ENCODE measurements at regions not wholly inside any gene's neighbourhood (a gene's known extent, or its start where the extent isn't known, plus 50 kb on each side); places are given as distances from the start of the nearest gene placed in this dataset.
"Not testable (repeated sequence)": the region's sequence is repeated elsewhere in the genome, so short reads cannot be mapped to it uniquely, and the experiment has no call there.

GRCh38 chr14:45970621-45971020 lies 681.0 kb downstream of the RPL10L start:
- no peak for DNase-seq

- DNase-seq, result no peak
Observed at GRCh38 chr14:45968037-45968436, 683.5 kb downstream of the RPL10L start.

GRCh38 chr14:45949479-45949878 lies 696.5 kb upstream of the MIS18BP1 start:
- no peak for DNase-seq

GRCh38 chr14:45947830-45948229 lies 694.8 kb upstream of the MIS18BP1 start:
- no peak for DNase-seq

GRCh38 chr14:45946251-45946650 lies 693.2 kb upstream of the MIS18BP1 start:
- DNase-seq, result no peak

DNA sequence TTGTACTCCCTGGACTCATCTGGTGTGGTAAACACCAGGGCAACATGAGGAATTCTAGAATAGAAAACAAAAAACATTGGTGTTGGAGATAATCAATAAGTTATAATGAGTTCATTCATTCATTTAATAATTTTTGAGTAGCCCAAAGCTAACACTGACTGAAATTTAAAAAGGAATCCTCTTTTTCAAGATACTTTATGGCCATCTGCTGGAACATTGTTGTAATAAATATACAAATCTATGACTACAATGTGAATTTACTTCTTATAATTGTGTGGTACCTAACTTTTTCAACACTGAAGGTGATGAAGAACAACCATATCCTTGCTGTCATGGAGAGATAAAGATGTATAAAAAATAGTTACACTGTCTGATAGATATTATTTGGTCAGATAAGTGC lies 687.3 kb upstream of the MIS18BP1 start:
- DNase-seq, result no peak

DNA sequence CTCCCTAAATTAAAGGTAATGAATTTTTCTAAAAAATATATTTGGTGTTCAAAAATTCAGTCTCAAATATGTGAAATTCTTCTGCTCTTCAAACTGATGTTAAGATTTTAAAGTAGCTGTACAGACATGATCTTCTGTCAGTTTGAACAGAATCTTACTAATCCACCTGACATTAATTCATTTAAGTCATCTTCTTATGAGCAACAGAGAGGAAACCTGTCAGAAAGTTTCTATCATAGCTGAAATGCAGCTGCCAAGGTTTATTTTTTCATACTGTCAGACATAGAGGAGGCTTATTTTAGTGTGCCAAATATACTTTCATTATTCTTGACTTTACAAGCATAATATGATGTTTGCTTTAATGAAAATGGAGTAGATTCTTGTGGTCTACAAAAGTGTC lies 686.6 kb upstream of the MIS18BP1 start:
- DNase-seq, result no peak

GRCh38 chr14:45919995-45920394 lies 667.0 kb upstream of the MIS18BP1 start:
- DNase-seq, result not testable (repeated sequence)

- DNase-seq, result no peak
Observed at GRCh38 chr14:45916340-45916953, 663.4 kb upstream of the MIS18BP1 start.

DNA sequence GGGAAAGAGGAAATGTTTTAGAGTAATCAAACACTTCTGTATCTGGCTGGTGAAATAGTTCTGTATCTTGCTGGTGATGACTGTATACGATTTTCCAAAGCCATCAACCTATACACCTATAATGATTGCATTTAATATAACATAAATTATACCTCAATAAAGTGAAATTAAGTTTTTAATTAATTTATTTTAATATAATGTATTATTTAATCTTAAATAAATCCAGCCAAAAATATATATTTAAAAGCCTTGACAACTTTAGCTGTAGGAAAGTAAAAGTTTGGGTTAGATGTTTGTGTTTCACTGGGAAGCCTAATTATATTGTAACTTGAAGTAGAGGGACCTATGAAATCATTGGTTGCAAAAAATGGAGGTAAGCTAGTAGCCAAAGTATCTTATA lies 654.8 kb upstream of the MIS18BP1 start:
- no peak for DNase-seq

DNA sequence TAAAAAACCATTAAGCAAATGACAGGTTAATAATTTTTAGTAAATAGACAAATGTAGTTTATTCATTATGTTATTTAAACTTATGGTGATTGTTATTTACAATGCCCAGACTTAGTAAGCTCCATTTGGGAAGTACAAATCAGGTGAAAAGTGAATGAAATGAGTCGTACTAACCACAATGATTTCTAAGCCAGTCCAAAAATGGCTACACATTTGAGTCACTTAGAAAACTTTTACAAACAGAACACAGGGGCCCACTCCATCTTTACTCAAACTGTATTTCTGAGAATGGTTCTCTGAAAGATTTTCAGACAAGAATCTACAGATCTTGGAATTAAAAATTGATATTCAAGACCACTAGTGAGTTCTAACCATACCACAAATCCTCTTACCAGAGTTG lies 653.3 kb upstream of the MIS18BP1 start:
- DNase-seq, result no peak

- DNase-seq, result no peak
Observed at GRCh38 chr14:45905672-45906071, 652.7 kb upstream of the MIS18BP1 start.

DNA sequence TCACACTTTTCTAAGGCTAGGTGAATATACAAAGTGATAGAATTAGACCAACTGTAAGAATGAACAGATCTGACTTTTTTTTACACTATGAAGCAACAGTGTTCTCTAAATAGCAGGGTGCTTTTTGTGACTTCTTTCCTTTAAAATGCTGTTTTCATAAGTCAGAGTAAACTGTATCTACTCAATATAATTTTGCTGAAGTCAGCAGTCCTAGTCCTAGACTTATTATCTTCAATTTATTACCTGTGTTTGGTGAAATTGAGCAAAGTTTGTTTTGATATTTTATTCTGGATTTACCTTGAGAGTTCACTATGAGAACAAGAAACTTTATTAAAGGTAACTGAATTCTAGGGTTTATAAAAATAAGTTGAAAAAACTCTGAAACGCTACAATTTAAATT lies 651.3 kb upstream of the MIS18BP1 start:
- no peak for DNase-seq

DNA sequence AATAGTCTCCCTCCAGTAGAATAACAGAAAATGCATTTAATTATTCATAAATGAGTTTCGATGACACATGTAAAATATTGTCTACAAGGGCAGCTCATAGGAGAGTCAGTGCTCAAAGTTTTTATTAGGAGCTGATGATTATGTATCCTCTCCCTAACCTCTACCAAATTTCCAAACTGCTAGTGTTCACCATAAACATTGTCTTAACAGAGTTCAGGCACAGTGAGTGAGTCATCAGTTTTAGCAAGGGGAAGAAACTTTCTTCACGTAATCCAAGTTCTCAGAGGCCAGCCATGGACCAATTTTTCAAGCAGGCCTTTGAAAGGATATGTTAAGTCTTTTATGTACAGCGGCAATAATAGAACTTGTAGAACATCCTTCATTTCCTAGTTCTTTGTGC lies 649.2 kb upstream of the MIS18BP1 start:
- no peak for DNase-seq

GRCh38 chr14:45897439-45897838 lies 644.4 kb upstream of the MIS18BP1 start:
- no peak for DNase-seq

DNA sequence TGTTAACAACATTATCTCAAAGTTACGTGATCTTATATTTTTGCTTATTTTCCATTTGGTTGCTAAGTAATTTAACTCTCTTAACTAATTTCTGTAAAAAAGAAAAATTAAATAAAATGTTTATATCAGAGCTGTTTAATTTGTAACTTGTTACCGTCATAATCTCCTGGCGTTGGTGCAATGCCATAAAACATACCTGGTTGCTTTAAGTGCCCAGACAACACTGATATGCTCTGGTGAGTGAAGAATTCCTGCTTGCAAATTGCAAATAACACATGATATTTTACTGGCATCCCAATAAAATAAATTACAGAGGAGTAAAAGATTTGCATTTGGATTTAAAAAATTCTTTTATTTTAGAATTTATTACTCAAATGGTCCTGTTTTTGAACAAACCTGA lies 640.1 kb upstream of the MIS18BP1 start:
- DNase-seq, result no peak

DNA sequence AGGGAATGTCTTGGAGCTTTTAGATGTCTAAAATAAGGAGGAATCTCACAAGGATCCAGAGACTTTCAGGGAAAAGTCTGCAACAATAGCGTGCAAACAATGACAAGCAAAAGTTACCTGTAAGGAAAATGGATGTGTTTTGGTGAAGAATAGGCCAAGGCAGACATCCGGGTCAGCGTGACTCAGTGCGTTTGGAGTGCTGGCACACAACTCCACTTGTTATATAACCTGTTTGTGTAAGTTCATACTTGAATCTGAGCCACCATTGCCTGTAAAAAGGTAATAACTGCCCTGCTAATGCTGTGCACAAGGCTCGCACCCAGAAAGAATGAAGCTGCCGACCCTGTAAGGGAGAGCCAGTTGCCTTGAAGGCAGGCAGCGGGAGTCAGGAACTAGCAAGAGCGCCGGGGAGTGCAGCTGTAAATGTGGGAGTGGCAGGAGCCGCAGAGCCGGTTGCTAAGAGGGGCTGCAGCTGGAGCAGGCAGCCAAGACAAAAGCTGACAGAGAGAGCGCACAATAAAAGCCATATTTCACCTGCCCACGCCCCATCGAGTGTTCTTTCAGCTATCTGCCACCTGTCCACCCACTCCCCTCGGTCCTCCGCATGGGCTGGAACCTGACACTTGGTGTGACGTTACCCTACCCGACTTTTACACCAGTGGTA lies 638.5 kb upstream of the MIS18BP1 start:
- no peak for DNase-seq

DNA sequence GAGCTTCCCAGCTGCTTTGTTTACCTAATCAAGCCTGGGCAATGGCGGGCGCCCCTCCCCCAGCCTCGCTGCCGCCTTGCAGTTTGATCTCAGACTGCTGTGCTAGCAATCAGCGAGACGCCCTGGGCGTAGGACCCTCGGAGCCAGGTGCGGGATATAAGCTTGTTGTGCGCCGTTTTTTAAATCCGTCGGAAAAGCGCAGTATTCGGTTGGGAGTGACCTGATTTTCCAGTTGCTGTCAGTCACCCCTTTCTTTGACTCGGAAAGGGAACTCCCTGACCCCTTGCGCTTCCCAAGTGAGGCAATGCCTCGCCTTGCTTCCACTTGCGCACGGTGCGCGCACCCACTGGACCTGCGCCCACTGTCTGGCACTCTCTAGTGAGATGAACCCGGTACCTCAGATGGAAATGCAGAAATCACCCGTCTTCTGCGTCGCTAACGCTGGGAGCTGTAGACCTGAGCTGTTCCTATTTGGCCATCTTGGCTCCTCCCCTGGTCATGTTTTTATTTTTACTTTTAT lies 635.8 kb upstream of the MIS18BP1 start:
- not testable (repeated sequence) for DNase-seq

- no peak for DNase-seq
Observed at GRCh38 chr14:45877981-45878380, 625.0 kb upstream of the MIS18BP1 start.

DNA sequence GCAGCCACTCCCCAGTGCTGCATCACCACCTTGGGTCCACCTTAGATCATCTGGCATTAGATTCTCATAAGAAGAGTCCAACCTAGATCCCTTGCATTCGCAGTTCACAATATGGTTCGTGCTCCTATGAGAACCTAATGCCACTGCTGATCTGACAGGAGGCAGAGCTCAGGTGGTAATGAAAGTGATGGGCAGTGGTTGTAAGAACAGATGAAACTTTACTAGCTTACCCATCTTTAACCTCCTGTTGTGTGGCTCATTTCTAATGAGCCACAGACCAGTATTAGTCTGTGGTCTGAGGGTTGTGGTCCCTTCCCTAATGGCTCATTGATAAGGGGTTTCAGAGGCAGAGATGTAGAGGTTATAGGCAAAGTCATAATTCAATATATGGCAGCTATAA lies 615.9 kb upstream of the MIS18BP1 start:
- no peak for DNase-seq

GRCh38 chr14:45868377-45868776 lies 615.4 kb upstream of the MIS18BP1 start:
- no peak for DNase-seq

- DNase-seq, result no peak
Observed at GRCh38 chr14:45867046-45867894, 614.3 kb upstream of the MIS18BP1 start.

DNA sequence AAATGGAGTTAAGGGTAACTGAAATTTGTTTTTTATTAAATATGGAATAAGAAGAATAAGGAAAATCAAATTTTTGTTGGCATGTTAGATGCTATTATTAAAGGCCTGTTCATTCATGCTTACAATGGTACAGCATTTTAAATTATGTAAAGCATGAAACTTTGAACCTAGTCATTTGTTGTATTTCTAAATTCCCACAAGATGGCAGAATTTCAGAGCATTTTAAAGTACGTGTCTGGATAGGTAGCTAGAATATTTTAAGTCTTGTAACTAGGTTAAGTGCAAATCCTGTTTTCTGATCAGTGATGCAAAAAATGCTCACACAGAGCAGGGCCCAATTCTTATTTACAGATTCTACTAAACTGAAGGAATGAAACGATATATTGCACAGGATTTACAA lies 585.6 kb upstream of the MIS18BP1 start:
- no peak for DNase-seq

- DNase-seq, result no peak
Observed at GRCh38 chr14:45819107-45819506, 566.1 kb upstream of the MIS18BP1 start.

Data from KG1 (cell line).